ENCODE measurements at regions not wholly inside any gene's neighbourhood (a gene's known extent, or its start where the extent isn't known, plus 50 kb on each side); places are given as distances from the start of the nearest gene placed in this dataset.
"Not testable (repeated sequence)": the region's sequence is repeated elsewhere in the genome, so short reads cannot be mapped to it uniquely, and the experiment has no call there.

GRCh38 chr5:108696951-108697715 is 50.6 kb upstream of the FER start:
- Mint-ChIP-seq H3K27me3 (peaks cover 10% of the 10 kb centered on the region), H3K36me3 (ENCODE audit: low read depth) (no peaks in the 10 kb centered on the region), H3K27ac (no peak overlapping the region), H3K4me1 (no peaks in the 10 kb centered on the region), H3K4me3 (no peak overlapping the region), H3K9me3 (no peaks in the 10 kb centered on the region)
- no peak for DNase-seq
- intact Hi-C loops (cut with micrococcal nuclease) = no loop called here

- H3K27ac Mint-ChIP-seq = no peak overlapping the region
- no peak for DNase-seq
- H3K4me3 Mint-ChIP-seq = no peak overlapping the region
Measured at GRCh38 chr5:108696407-108696806, 51.3 kb upstream of the FER start.

GRCh38 chr5:108688485-108688884 is 59.2 kb upstream of the FER start:
- DNase-seq = no peak
- intact Hi-C loops (cut with micrococcal nuclease) = no loop called here
- H3K27me3 Mint-ChIP-seq = no peaks in the 10 kb centered on the region
- no peak overlapping the region for H3K27ac Mint-ChIP-seq
- no peaks in the 10 kb centered on the region for H3K9me3 Mint-ChIP-seq
- no peaks in the 10 kb centered on the region for H3K36me3 Mint-ChIP-seq (ENCODE audit: low read depth)
- no peaks in the 10 kb centered on the region for H3K4me1 Mint-ChIP-seq
- H3K4me3 Mint-ChIP-seq = no peak overlapping the region

More at GRCh38 chr5:108696407-108696806, 51.3 kb upstream of the FER start:
- Mint-ChIP-seq H3K27me3 (peaks cover 10% of the 10 kb centered on the region), H3K4me1 (no peaks in the 10 kb centered on the region), H3K9me3 (no peaks in the 10 kb centered on the region), H3K36me3 (ENCODE audit: low read depth) (no peaks in the 10 kb centered on the region)
- intact Hi-C loops (cut with micrococcal nuclease) = no loop called here

- intact Hi-C loops (cut with micrococcal nuclease) = no loop called here
- Mint-ChIP-seq H3K36me3 (ENCODE audit: low read depth) (no peaks in the 10 kb centered on the region), H3K9me3 (no peaks in the 10 kb centered on the region), H3K4me3 (no peak overlapping the region), H3K27ac (no peak overlapping the region), H3K4me1 (no peaks in the 10 kb centered on the region), H3K27me3 (no peaks in the 10 kb centered on the region)
- no peak for DNase-seq
Measured at GRCh38 chr5:108687595-108688200, 60.0 kb upstream of the FER start.

- H3K9me3 Mint-ChIP-seq = no peaks in the 10 kb centered on the region
- DNase-seq = no peak
- H3K36me3 Mint-ChIP-seq (ENCODE audit: low read depth) = no peaks in the 10 kb centered on the region
- no peaks in the 10 kb centered on the region for H3K27me3 Mint-ChIP-seq
- no peak overlapping the region for H3K4me3 Mint-ChIP-seq
- H3K4me1 Mint-ChIP-seq = no peaks in the 10 kb centered on the region
- intact Hi-C loops (cut with micrococcal nuclease) = no loop called here
- no peak overlapping the region for H3K27ac Mint-ChIP-seq
Measured at GRCh38 chr5:108686676-108687075, 61.0 kb upstream of the FER start.

- H3K27ac Mint-ChIP-seq; H3K9me3 Mint-ChIP-seq; intact Hi-C loops (cut with micrococcal nuclease); H3K27me3 Mint-ChIP-seq; H3K4me1 Mint-ChIP-seq; DNase-seq; H3K4me3 Mint-ChIP-seq; H3K36me3 Mint-ChIP-seq (ENCODE audit: low read depth): not testable (repeated sequence)
Measured at GRCh38 chr5:108685448-108686216, 62.1 kb upstream of the FER start.

GRCh38 chr5:108681079-108681921 is 66.4 kb upstream of the FER start:
- Mint-ChIP-seq H3K27me3 (peaks cover 10% of the 10 kb centered on the region), H3K4me3 (no peak overlapping the region), H3K4me1 (no peaks in the 10 kb centered on the region), H3K27ac (no peak overlapping the region), H3K9me3 (no peaks in the 10 kb centered on the region), H3K36me3 (ENCODE audit: low read depth) (no peaks in the 10 kb centered on the region)
- DNase-seq = peak; percentile 74
- intact Hi-C loops (cut with micrococcal nuclease) = loop anchor here (2.0 kb wide), 1 partner anchor 758 kb away; no protein-coding TSS in a partner anchor

GRCh38 chr5:108678091-108678490 is 69.6 kb upstream of the FER start:
- Mint-ChIP-seq H3K4me1 (no peaks in the 10 kb centered on the region), H3K4me3 (no peak overlapping the region), H3K27me3 (peaks cover 12% of the 10 kb centered on the region), H3K36me3 (ENCODE audit: low read depth) (no peaks in the 10 kb centered on the region), H3K9me3 (no peaks in the 10 kb centered on the region), H3K27ac (no peak overlapping the region)
- no peak for DNase-seq
- intact Hi-C loops (cut with micrococcal nuclease) = no loop called here

GRCh38 chr5:108675736-108676135 is 72.0 kb upstream of the FER start:
- no peaks in the 10 kb centered on the region for H3K9me3 Mint-ChIP-seq

GRCh38 chr5:108672639-108673038 is 75.1 kb upstream of the FER start:
- DNase-seq = no peak
- Mint-ChIP-seq H3K36me3 (ENCODE audit: low read depth) (no peaks in the 10 kb centered on the region), H3K27me3 (peaks cover 4% of the 10 kb centered on the region), H3K9me3 (no peaks in the 10 kb centered on the region), H3K4me3 (no peak overlapping the region), H3K27ac (no peak overlapping the region), H3K4me1 (no peaks in the 10 kb centered on the region)
- intact Hi-C loops (cut with micrococcal nuclease) = no loop called here

More at GRCh38 chr5:108675736-108676135, 72.0 kb upstream of the FER start:
- Mint-ChIP-seq H3K27ac (no peak overlapping the region), H3K4me1 (no peaks in the 10 kb centered on the region), H3K4me3 (no peak overlapping the region), H3K36me3 (ENCODE audit: low read depth) (no peaks in the 10 kb centered on the region), H3K27me3 (peaks cover 12% of the 10 kb centered on the region)
- intact Hi-C loops (cut with micrococcal nuclease) = no loop called here
- no peak for DNase-seq

- peaks cover 4% of the 10 kb centered on the region for H3K27me3 Mint-ChIP-seq
- no peaks in the 10 kb centered on the region for H3K36me3 Mint-ChIP-seq (ENCODE audit: low read depth)
- H3K4me1 Mint-ChIP-seq = no peaks in the 10 kb centered on the region
- no peak for DNase-seq
- no peak overlapping the region for H3K4me3 Mint-ChIP-seq
- H3K27ac Mint-ChIP-seq = no peak overlapping the region
- intact Hi-C loops (cut with micrococcal nuclease) = no loop called here
- H3K9me3 Mint-ChIP-seq = no peaks in the 10 kb centered on the region
Measured at GRCh38 chr5:108670591-108671289, 77.0 kb upstream of the FER start.

GRCh38 chr5:108669462-108669861 is 78.2 kb upstream of the FER start:
- no peaks in the 10 kb centered on the region for H3K36me3 Mint-ChIP-seq (ENCODE audit: low read depth)
- H3K27ac Mint-ChIP-seq = no peak overlapping the region
- H3K4me3 Mint-ChIP-seq = no peak overlapping the region
- no peak for DNase-seq
- no peaks in the 10 kb centered on the region for H3K4me1 Mint-ChIP-seq
- H3K9me3 Mint-ChIP-seq = no peaks in the 10 kb centered on the region
- peaks cover 4% of the 10 kb centered on the region for H3K27me3 Mint-ChIP-seq
- intact Hi-C loops (cut with micrococcal nuclease) = no loop called here

GRCh38 chr5:108661590-108662219 is 86.0 kb upstream of the FER start:
- Mint-ChIP-seq H3K27ac (no peak overlapping the region), H3K36me3 (ENCODE audit: low read depth) (no peaks in the 10 kb centered on the region), H3K4me3 (no peak overlapping the region), H3K4me1 (no peaks in the 10 kb centered on the region), H3K27me3 (no peaks in the 10 kb centered on the region), H3K9me3 (no peaks in the 10 kb centered on the region)
- no peak for DNase-seq
- intact Hi-C loops (cut with micrococcal nuclease) = no loop called here

All from activated CD4-positive, alpha-beta T cell treated with anti-CD3 and anti-CD28 coated beads, Interleukin-2, amount 10 ng/mL, durations not matched to agents 24 days and 14 days (primary cell).